AG04449 (cell line): ENCODE measurements at regions not wholly inside any gene's neighbourhood (a gene's known extent, or its start where the extent isn't known, plus 50 kb on each side); places are given as distances from the start of the nearest gene placed in this dataset.

ENCODE experiments used
- CTCF ChIA-PET: fragments of 350-600 bp; formaldehyde crosslinking; extraction: SDS; loops from one replicate; lab custom pipeline; 2021; ENCODE audit warnings: antibody characterized with exemption; lab: Yijun Ruan, JAX
- POLR2A ChIA-PET: fragments of 400-600, 350-600 bp; formaldehyde crosslinking; extraction: SDS; loops from one replicate; lab custom pipeline; 2020; ENCODE audit warnings: antibody characterized with exemption, inconsistent platforms; lab: Yijun Ruan, JAX
- DNase-seq: peaks from one replicate; pipeline ENCODE4 v3.0.0-alpha.2; 2010; ENCODE audit warnings: low read depth, low spot score
- H3K4me3 ChIP-seq: 2 replicates; pipeline ENCODE4 v1.5.1; 2011; ENCODE audit warnings: low read depth, mild to moderate bottlenecking, control low read depth, low read length
- TF ChIP-seq, protein P1 (sequence below): IDR thresholded peaks from one replicate; pipeline ENCODE4 v1.5.1; 2011; ENCODE audit warnings: mild to moderate bottlenecking, moderate library complexity, low read length, control low read depth, inconsistent platforms; ENCODE audit not compliant: insufficient read depth; ENCODE audit errors: missing control alignments

DNA sequence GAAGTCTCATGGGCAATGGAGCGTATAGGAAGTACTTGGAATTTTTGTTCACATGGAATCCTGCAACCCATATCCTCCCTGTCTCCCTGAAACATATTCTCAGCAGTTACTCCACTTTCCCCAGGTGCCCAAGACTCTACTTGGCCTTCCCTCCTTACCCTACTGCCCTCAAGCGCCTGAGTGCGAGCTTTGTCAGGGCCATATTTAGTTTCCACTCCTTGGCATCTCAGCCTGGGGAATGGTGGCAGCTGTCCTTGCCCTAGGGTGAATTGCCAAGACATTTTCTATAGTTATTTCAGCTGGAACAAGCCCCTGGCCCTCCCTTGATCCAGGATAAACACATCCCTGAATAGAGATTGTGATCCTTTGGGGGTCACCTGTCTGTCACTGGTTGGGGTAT is 569.3 kb upstream of the LRFN5 start:
- TF ChIP-seq, protein P1, sequence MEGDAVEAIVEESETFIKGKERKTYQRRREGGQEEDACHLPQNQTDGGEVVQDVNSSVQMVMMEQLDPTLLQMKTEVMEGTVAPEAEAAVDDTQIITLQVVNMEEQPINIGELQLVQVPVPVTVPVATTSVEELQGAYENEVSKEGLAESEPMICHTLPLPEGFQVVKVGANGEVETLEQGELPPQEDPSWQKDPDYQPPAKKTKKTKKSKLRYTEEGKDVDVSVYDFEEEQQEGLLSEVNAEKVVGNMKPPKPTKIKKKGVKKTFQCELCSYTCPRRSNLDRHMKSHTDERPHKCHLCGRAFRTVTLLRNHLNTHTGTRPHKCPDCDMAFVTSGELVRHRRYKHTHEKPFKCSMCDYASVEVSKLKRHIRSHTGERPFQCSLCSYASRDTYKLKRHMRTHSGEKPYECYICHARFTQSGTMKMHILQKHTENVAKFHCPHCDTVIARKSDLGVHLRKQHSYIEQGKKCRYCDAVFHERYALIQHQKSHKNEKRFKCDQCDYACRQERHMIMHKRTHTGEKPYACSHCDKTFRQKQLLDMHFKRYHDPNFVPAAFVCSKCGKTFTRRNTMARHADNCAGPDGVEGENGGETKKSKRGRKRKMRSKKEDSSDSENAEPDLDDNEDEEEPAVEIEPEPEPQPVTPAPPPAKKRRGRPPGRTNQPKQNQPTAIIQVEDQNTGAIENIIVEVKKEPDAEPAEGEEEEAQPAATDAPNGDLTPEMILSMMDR: no peak
- POLR2A ChIA-PET: no interaction called here

DNA sequence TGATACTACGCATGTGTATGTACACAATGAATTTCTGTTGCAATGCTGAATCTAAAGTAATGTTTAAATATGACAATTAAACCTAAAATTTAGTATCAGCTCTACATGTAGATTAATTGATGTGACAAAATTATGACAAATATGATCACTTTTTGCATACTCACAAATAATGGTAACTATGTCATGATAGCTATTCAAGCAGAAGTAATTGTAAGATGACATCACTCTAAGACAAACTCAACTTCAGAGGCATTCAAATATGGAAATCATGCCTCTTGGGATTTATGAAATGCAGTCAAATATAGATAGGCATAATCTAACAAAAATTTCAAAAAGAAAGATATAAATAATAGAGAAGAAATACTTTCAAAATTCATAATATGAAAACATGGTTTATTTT is 571.7 kb upstream of the LRFN5 start:
- DNase-seq: no peak
- ChIA-PET POLR2A (no interaction called here), CTCF (no interaction called here)
- no peak overlapping the region for H3K4me3 ChIP-seq
- TF ChIP-seq, protein P1: no peak

More for the DNA sequence above, 569.3 kb upstream of the LRFN5 start:
- no peak for DNase-seq
- H3K4me3 ChIP-seq: no peak overlapping the region
- CTCF ChIA-PET: no interaction called here

DNA sequence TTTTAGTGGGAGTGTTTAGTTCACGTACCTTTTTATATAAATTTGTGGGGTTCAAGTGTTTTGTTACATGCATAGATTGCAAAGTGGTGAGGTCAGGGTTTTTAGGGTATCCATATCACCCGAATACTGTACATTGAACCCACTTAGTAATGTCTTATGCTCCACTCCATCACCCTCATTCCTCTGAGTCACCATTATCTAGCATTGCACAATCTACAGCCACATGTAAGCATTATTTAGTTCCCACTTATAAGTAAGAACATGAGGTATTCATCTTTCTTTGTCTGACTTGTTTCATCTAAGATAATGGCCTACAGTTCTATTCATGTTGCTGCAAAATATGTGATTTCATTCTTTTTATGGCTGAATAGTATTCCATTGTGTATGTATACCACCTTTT is 583.7 kb upstream of the LRFN5 start:
- TF ChIP-seq, protein P1: no peak
- no peak overlapping the region for H3K4me3 ChIP-seq
- no peak for DNase-seq
- ChIA-PET CTCF (no interaction called here), POLR2A (no interaction called here)

DNA sequence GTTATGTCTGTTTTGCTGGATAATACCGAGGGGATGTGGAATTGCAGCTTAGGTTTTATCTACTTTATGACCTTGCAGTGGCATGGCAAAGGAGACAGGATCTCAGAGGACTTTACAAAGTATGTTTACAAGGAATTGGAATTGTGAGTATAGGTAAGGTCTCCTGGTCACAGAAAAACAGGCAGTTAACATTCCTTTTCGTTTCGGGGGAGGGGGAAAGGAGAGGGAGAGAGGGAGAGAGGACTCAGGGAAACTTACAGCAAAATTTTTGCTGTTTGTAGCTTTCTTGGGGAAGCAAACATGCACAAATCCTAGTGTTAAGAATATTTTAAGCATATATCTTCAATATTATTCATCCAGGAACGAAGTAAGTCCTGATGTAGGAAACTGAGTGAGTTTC is 590.5 kb upstream of the LRFN5 start:
- ChIA-PET POLR2A (no interaction called here), CTCF (no interaction called here)
- TF ChIP-seq, protein P1: no peak
- H3K4me3 ChIP-seq: no peak overlapping the region
- DNase-seq: no peak

- no peak for DNase-seq
- H3K4me3 ChIP-seq: no peak overlapping the region
- CTCF ChIA-PET: no interaction called here
- TF ChIP-seq, protein P1: no peak
- POLR2A ChIA-PET: no interaction called here
Observed at GRCh38 chr14:41000350-41000749, 606.3 kb upstream of the LRFN5 start.

DNA sequence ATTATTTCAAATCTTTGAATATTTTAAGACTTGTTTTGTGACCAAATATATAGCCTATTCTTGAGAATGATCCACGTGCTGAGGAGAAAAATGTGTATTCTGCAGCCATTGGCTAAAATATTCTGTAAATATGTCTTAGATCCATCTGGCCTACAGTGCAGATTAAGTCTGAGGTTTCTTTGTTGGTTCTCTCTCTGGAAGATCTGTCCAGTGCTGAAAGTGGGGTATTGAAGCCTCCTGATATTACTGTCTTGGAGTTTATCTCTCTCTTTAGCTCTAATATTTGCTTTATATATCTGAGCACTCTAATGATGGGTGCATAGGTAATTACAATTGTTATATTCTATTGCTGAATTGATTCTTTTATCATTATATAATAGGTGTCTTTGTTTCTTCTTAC is 617.4 kb upstream of the LRFN5 start:
- POLR2A ChIA-PET: no interaction called here
- TF ChIP-seq, protein P1: no peak

More for the DNA sequence above, 617.4 kb upstream of the LRFN5 start:
- DNase-seq: no peak
- H3K4me3 ChIP-seq: no peak overlapping the region
- CTCF ChIA-PET: no interaction called here
